Prostate gland (tissue), 2 donors: ENCODE measurements at regions not wholly inside any gene's neighbourhood (a gene's known extent, or its start where the extent isn't known, plus 50 kb on each side); places are given as distances from the start of the nearest gene placed in this dataset.

Source experiments
- DNase-seq: peaks from one replicate; pipeline ENCODE4 v3.0.0-alpha.2; 2019; ENCODE audit warnings: low spot score
- H3K27ac ChIP-seq, 2 donors: fragments of 200-600 bp; sonication (generic); 2 replicates each; pipeline ENCODE4 v1.5.1; 2017 to 2019
- H3K27me3 ChIP-seq: fragments of 200-600 bp; sonication (generic); replicated peaks from 2 replicates; pipeline ENCODE4 v1.5.1; 2019; ENCODE audit not compliant: insufficient read depth
- H3K36me3 ChIP-seq, 2 donors: fragments of 200-600 bp; sonication (generic); 1 replicate in 1 of 2; 2 replicates in 1 of 2; pipeline versions ENCODE4 v1.5.1 to v1.8.1; 2017 to 2019
- H3K4me1 ChIP-seq: fragments of 200-600 bp; sonication (generic); replicated peaks from 2 replicates; pipeline ENCODE4 v1.5.1; 2019
- H3K4me3 ChIP-seq, 2 donors: fragments of 200-600 bp; sonication (generic); 2 replicates each; pipeline ENCODE4 v1.5.1; 2017 to 2019
- H3K9me3 ChIP-seq: fragments of 200-600 bp; sonication (generic); 2 replicates; pipeline ENCODE4 v1.5.1; 2017
- CTCF ChIP-seq, 4 experiments: fragments of 200-600 bp in 2 of 4; fragments of 450-650 bp in 2 of 4; sonication (generic) in 2 of 4; IDR thresholded peaks; 1 replicate in 3 of 4; 2 replicates in 1 of 4; pipeline ENCODE4 v1.5.1; 2016 to 2019; ENCODE audit warnings: antibody characterized with exemption in 4 of 4, mild to moderate bottlenecking in 2 of 4, moderate library complexity in 2 of 4
- POLR2A ChIP-seq: fragments of 450-650 bp; IDR thresholded peaks from one replicate; pipeline ENCODE4 v1.6.1; 2016; ENCODE audit warnings: antibody characterized with exemption, mild to moderate bottlenecking
- POLR2AphosphoS5 ChIP-seq: sonication (generic); formaldehyde crosslinking; IDR thresholded peaks from one replicate; pipeline ENCODE4 v1.6.1; 2017; ENCODE audit warnings: antibody characterized with exemption
- WGBS: methylation state at CpG from one replicate; pipeline ENCODE4 v1.1.5; 2018; 5-methylcytosine and 5-hydroxymethylcytosine counted together
- intact Hi-C: fragments of 100-400 bp; cut with DNase I; formaldehyde crosslinking; loops from one replicate; pipeline ENCODE4 v1.14.2; 2022

- Histone ChIP-seq H3K27ac (peak overlapping the region; percentile 56 to 60), H3K27me3 (no peaks in the 10 kb centered on the region), H3K4me1 (peaks cover 3% of the 10 kb centered on the region), H3K4me3 (no peak overlapping the region), H3K9me3 (no peaks in the 10 kb centered on the region), H3K36me3 (no peaks in the 10 kb centered on the region)
- TF ChIP-seq POLR2AphosphoS5 (no peak), POLR2A (no peak), CTCF (IDR thresholded peaks at IDR 0.05) (no peak)
- 84% methylated on average over 29 of the region's 29 CpGs for WGBS
- no peak for DNase-seq
- intact Hi-C loops, result no loop called here
Measured at GRCh38 chr12:124442772-124443445, 124.5 kb downstream of the NCOR2 start.

- H3K9me3 ChIP-seq, result no peaks in the 10 kb centered on the region
- intact Hi-C loops, result no loop called here
- H3K4me1 ChIP-seq, result peaks cover 3% of the 10 kb centered on the region
- peak overlapping the region; percentile 56 to 60 for H3K27ac ChIP-seq
- no peaks in the 10 kb centered on the region for H3K27me3 ChIP-seq
- WGBS, result 88% methylated on average over 6 of the region's 6 CpGs
- H3K36me3 ChIP-seq, result no peaks in the 10 kb centered on the region
- H3K4me3 ChIP-seq, result no peak overlapping the region
- TF ChIP-seq POLR2A, result no peak
- no peak for TF ChIP-seq POLR2AphosphoS5
- no peak for TF ChIP-seq CTCF (IDR thresholded peaks at IDR 0.05)
- no peak for DNase-seq
Measured at GRCh38 chr12:124442281-124442680, 125.1 kb downstream of the NCOR2 start.

- no peak for DNase-seq
- TF ChIP-seq POLR2A (no peak), POLR2AphosphoS5 (no peak), CTCF (IDR thresholded peaks at IDR 0.05) (no peak)
- no peaks in the 10 kb centered on the region for H3K27me3 ChIP-seq
- no peaks in the 10 kb centered on the region for H3K36me3 ChIP-seq
- no peak overlapping the region for H3K4me3 ChIP-seq
- peak overlapping the region; percentile 56 to 60 for H3K27ac ChIP-seq
- intact Hi-C loops, result no loop called here
- WGBS, result 66% methylated on average over 18 of the region's 18 CpGs
- no peaks in the 10 kb centered on the region for H3K9me3 ChIP-seq
- peaks cover 3% of the 10 kb centered on the region for H3K4me1 ChIP-seq
Measured at GRCh38 chr12:124441443-124442194, 125.8 kb downstream of the NCOR2 start.

- intact Hi-C loops, result no loop called here
- H3K9me3 ChIP-seq, result no peaks in the 10 kb centered on the region
- H3K27ac ChIP-seq, result peak overlapping the region; percentile 56 to 60
- H3K36me3 ChIP-seq, result no peaks in the 10 kb centered on the region
- peak; percentile 34 for TF ChIP-seq POLR2AphosphoS5
- TF ChIP-seq POLR2A, result no peak
- no peak overlapping the region for H3K4me3 ChIP-seq
- 57% methylated on average over 13 of the region's 13 CpGs for whole genome bisulfite sequencing
- no peaks in the 10 kb centered on the region for H3K27me3 ChIP-seq
- DNase-seq, result peak; percentile 54
- peaks cover 3% of the 10 kb centered on the region for H3K4me1 ChIP-seq
Measured at GRCh38 chr12:124440841-124441381, 126.5 kb downstream of the NCOR2 start.

GRCh38 chr12:124440031-124440626, 127.3 kb downstream of the NCOR2 start:
- H3K36me3 ChIP-seq, result no peaks in the 10 kb centered on the region
- H3K4me1 ChIP-seq, result peaks cover 3% of the 10 kb centered on the region

More at GRCh38 chr12:124440031-124440626, 127.3 kb downstream of the NCOR2 start:
- WGBS, result 91% methylated on average over 13 of the region's 13 CpGs
- intact Hi-C loops, result no loop called here
- Histone ChIP-seq H3K4me3 (no peak overlapping the region), H3K27ac (peak overlapping the region; percentile 56 to 60), H3K9me3 (no peaks in the 10 kb centered on the region), H3K27me3 (no peaks in the 10 kb centered on the region)
- no peak for DNase-seq
- no peak for TF ChIP-seq POLR2A
